HG03280 (cell line): ENCODE measurements at regions not wholly inside any gene's neighbourhood (a gene's known extent, or its start where the extent isn't known, plus 50 kb on each side); places are given as distances from the start of the nearest gene placed in this dataset.
"Not testable (repeated sequence)": the region's sequence is repeated elsewhere in the genome, so short reads cannot be mapped to it uniquely, and the experiment has no call there.

Experiments used
- ATAC-seq: cut with Tn5 transposase; IDR thresholded peaks from one replicate; pipeline ENCODE4 v1.9.1; 2021; ENCODE audit warnings: mild to moderate bottlenecking, moderate library complexity; ENCODE audit not compliant: unreplicated experiment

- no peak for ATAC-seq
These were observed 50.2 kb upstream of the FAM174B start for GRCh38 chr15:92705764-92706163.

- no peak for ATAC-seq
These were observed 50.6 kb upstream of the FAM174B start for GRCh38 chr15:92706201-92706600.

- ATAC-seq, result no peak
These were observed 52.4 kb upstream of the FAM174B start for GRCh38 chr15:92707880-92708551.

GRCh38 chr15:92708635-92709034, 53.1 kb upstream of the FAM174B start:
- ATAC-seq, result no peak

GRCh38 chr15:92709110-92709790, 53.7 kb upstream of the FAM174B start:
- no peak for ATAC-seq

GRCh38 chr15:92711457-92711831, 55.9 kb upstream of the FAM174B start:
- no peak for ATAC-seq

- peak; percentile 10 for ATAC-seq
These were observed 58.5 kb upstream of the FAM174B start for GRCh38 chr15:92714077-92714476.

- peak; percentile 85 for ATAC-seq
These were observed 59.2 kb upstream of the FAM174B start for GRCh38 chr15:92714477-92715401.

- ATAC-seq, result no peak
These were observed 60.2 kb upstream of the FAM174B start for GRCh38 chr15:92715758-92716157.

GRCh38 chr15:92719021-92719420, 63.4 kb upstream of the FAM174B start:
- no peak for ATAC-seq

- no peak for ATAC-seq
These were observed 68.6 kb upstream of the FAM174B start for GRCh38 chr15:92724144-92724543.

GRCh38 chr15:92725171-92725570, 69.6 kb upstream of the FAM174B start:
- ATAC-seq, result no peak

GRCh38 chr15:92728266-92728665, 72.7 kb upstream of the FAM174B start:
- ATAC-seq, result no peak

GRCh38 chr15:92733090-92733933, 77.7 kb upstream of the FAM174B start:
- no peak for ATAC-seq

GRCh38 chr15:92733934-92734521, 78.5 kb upstream of the FAM174B start:
- no peak for ATAC-seq

- ATAC-seq, result not testable (repeated sequence)
These were observed 83.7 kb upstream of the FAM174B start for GRCh38 chr15:92739246-92739645.

- ATAC-seq, result no peak
These were observed 90.3 kb upstream of the FAM174B start for GRCh38 chr15:92745845-92746271.

GRCh38 chr15:92747047-92747446, 91.5 kb upstream of the FAM174B start:
- ATAC-seq, result no peak

GRCh38 chr15:92749216-92749615, 93.6 kb upstream of the FAM174B start:
- ATAC-seq, result no peak

GRCh38 chr15:92749946-92750345, 94.4 kb upstream of the FAM174B start:
- ATAC-seq, result no peak
